Gastrocnemius medialis (tissue), 4 donors: ENCODE measurements at regions not wholly inside any gene's neighbourhood (a gene's known extent, or its start where the extent isn't known, plus 50 kb on each side); places are given as distances from the start of the nearest gene placed in this dataset.

Experiments used
- ATAC-seq, 2 donors: fragments of 150-250 bp; one replicate each; pipeline ENCODE4 v1.9.1; 2016
- DNase-seq, 2 donors: peaks; one replicate each; pipeline ENCODE4 v3.0.0-alpha.2; 2019
- H3K27ac ChIP-seq, 4 donors: fragments of 200-600 bp; sonication (generic); 1 replicate in 1 of 4; 2 replicates in 3 of 4; pipeline ENCODE4 v1.5.1; 2016 to 2018; ENCODE audit warnings: mild to moderate bottlenecking in 2 of 4, moderate library complexity in 1 of 4
- H3K27me3 ChIP-seq, 3 donors: fragments of 200-600 bp; sonication (generic) in 2 of 3; 1 replicate in 1 of 3; 2 replicates in 2 of 3; pipeline versions ENCODE4 v1.5.1 to v1.6.0; 2016 to 2019; ENCODE audit warnings: mild to moderate bottlenecking in 1 of 3, moderate library complexity in 1 of 3
- H3K36me3 ChIP-seq, 2 donors: fragments of 200-600 bp; sonication (generic) in 1 of 2; one replicate each; pipeline ENCODE4 v1.5.1; 2017 to 2018
- H3K4me1 ChIP-seq, 2 donors: fragments of 200-600 bp; sonication (generic) in 1 of 2; one replicate each; pipeline ENCODE4 v1.5.1; 2016 to 2017; ENCODE audit warnings: mild to moderate bottlenecking in 2 of 2
- H3K4me3 ChIP-seq, 4 donors: fragments of 200-600 bp; sonication (generic) in 3 of 4; 1 replicate in 1 of 4; 2 replicates in 3 of 4; pipeline ENCODE4 v1.5.1; 2016 to 2019; ENCODE audit warnings: mild to moderate bottlenecking in 2 of 4
- H3K9me3 ChIP-seq, 3 donors: fragments of 200-600 bp; sonication (generic) in 2 of 3; 1 replicate in 1 of 3; 2 replicates in 2 of 3; pipeline ENCODE4 v1.5.1; 2016 to 2019
- POLR2A ChIP-seq, 2 donors: fragments of 450-650 bp; IDR thresholded peaks; one replicate each; pipeline ENCODE4 v1.6.1; 2017; ENCODE audit warnings: antibody characterized with exemption in 2 of 2, mild to moderate bottlenecking in 2 of 2, moderate library complexity in 2 of 2
- in situ Hi-C, 4 donors: fragments of 200-750 bp; cut with MboI; loops; one replicate each; pipeline versions ENCODE4 v1.15.0 to v1.8.0; 2017; ENCODE audit warnings: low sequenced_read_pairs in 4 of 4
- intact Hi-C: fragments of 100-400 bp; cut with DNase I; formaldehyde crosslinking; loops from one replicate; pipeline ENCODE4 v1.15.1; 2023; ENCODE audit warnings: low total_unique reads
- TF ChIP-seq, protein P1 (sequence below), 5 experiments: fragments of 450-650 bp in 3 of 5; fragments of 200-600 bp in 2 of 5; sonication (generic) in 2 of 5; IDR thresholded peaks in 4 of 5; conservative IDR thresholded peaks in 1 of 5; 1 replicate in 4 of 5; 2 replicates in 1 of 5; pipeline ENCODE4 v1.5.1; 2016 to 2019; ENCODE audit warnings: antibody characterized with exemption in 5 of 5, mild to moderate bottlenecking in 3 of 5, moderate library complexity in 3 of 5

DNA sequence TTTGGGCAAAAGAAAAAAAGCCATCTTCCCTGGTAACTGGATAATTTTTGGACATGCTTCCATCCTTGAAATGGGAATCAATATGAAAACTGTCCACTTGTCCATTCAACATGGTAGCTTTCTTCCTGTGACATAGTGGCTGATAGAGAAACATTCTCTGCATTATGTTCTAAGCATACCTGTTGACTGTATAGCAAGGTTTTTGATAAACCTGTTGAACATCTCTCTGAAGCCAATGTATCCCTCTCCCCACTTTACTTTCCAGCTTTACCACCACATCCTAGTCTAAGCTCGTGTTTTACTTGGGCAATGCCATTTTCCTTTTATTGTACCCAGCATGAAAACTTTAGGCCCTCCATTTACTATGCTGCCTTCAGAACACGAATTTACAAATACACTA, 630.1 kb downstream of the TOX3 start:
- no peaks in the 10 kb centered on the region for H3K4me1 ChIP-seq
- no peak overlapping the region for H3K4me3 ChIP-seq
- no peaks in the 10 kb centered on the region for H3K9me3 ChIP-seq
- ATAC-seq (no peak), DNase-seq (no peak)
- TF ChIP-seq, protein P1, sequence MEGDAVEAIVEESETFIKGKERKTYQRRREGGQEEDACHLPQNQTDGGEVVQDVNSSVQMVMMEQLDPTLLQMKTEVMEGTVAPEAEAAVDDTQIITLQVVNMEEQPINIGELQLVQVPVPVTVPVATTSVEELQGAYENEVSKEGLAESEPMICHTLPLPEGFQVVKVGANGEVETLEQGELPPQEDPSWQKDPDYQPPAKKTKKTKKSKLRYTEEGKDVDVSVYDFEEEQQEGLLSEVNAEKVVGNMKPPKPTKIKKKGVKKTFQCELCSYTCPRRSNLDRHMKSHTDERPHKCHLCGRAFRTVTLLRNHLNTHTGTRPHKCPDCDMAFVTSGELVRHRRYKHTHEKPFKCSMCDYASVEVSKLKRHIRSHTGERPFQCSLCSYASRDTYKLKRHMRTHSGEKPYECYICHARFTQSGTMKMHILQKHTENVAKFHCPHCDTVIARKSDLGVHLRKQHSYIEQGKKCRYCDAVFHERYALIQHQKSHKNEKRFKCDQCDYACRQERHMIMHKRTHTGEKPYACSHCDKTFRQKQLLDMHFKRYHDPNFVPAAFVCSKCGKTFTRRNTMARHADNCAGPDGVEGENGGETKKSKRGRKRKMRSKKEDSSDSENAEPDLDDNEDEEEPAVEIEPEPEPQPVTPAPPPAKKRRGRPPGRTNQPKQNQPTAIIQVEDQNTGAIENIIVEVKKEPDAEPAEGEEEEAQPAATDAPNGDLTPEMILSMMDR (IDR thresholded peaks at IDR 0.05 in 4 of 5, conservative IDR thresholded peaks at IDR 0.05 in 1 of 5), result no peak
- TF ChIP-seq POLR2A (IDR thresholded peaks at IDR 0.05), result no peak
- intact Hi-C loops (no loop called here), in situ Hi-C loops (no loop called here)
- H3K27me3 ChIP-seq, result no peaks in the 10 kb centered on the region
- no peak overlapping the region for H3K27ac ChIP-seq
- H3K36me3 ChIP-seq, result no peaks in the 10 kb centered on the region

- no peak for ATAC-seq
- in situ Hi-C loops, result no loop called here
Observed at GRCh38 chr16:51916231-51916630, 630.7 kb downstream of the TOX3 start.

DNA sequence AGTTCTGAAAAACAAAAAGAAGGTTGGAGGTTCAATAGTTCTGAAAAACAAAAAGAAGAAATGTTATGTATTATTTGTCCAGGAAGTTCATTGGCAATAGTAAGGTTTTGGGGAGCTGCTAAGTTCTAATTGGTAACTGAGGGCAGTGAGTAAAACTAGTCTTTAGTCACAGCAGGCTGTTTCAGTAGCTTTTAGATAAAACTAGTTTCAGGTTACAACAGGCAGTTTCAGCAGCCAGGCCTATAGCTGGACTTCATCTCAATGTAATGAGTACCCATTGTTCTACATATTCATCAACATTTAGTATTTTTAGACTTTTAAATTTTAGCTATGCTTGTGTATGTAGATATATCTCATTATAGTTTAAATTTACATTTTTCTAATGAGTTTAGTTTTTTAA, 639.3 kb downstream of the TOX3 start:
- intact Hi-C loops (no loop called here), in situ Hi-C loops (no loop called here)
- DNase-seq, result no peak
- ATAC-seq, result no peak
- no peak overlapping the region for H3K4me3 ChIP-seq
- H3K4me1 ChIP-seq, result no peaks in the 10 kb centered on the region
- no peak overlapping the region for H3K27ac ChIP-seq
- no peaks in the 10 kb centered on the region for H3K9me3 ChIP-seq
- no peak for TF ChIP-seq POLR2A (IDR thresholded peaks at IDR 0.05)
- TF ChIP-seq, protein P1 (IDR thresholded peaks at IDR 0.05 in 4 of 5, conservative IDR thresholded peaks at IDR 0.05 in 1 of 5), result no peak
- no peaks in the 10 kb centered on the region for H3K27me3 ChIP-seq
- H3K36me3 ChIP-seq, result no peaks in the 10 kb centered on the region

More at GRCh38 chr16:51916231-51916630, 630.7 kb downstream of the TOX3 start:
- Histone ChIP-seq H3K4me1 (no peaks in the 10 kb centered on the region), H3K36me3 (no peaks in the 10 kb centered on the region), H3K27ac (no peak overlapping the region), H3K27me3 (no peaks in the 10 kb centered on the region), H3K9me3 (no peaks in the 10 kb centered on the region), H3K4me3 (no peak overlapping the region)
- no peak for DNase-seq
- TF ChIP-seq POLR2A (IDR thresholded peaks at IDR 0.05), result no peak
- TF ChIP-seq, protein P1 (IDR thresholded peaks at IDR 0.05 in 4 of 5, conservative IDR thresholded peaks at IDR 0.05 in 1 of 5), result no peak
- intact Hi-C loops, result no loop called here

DNA sequence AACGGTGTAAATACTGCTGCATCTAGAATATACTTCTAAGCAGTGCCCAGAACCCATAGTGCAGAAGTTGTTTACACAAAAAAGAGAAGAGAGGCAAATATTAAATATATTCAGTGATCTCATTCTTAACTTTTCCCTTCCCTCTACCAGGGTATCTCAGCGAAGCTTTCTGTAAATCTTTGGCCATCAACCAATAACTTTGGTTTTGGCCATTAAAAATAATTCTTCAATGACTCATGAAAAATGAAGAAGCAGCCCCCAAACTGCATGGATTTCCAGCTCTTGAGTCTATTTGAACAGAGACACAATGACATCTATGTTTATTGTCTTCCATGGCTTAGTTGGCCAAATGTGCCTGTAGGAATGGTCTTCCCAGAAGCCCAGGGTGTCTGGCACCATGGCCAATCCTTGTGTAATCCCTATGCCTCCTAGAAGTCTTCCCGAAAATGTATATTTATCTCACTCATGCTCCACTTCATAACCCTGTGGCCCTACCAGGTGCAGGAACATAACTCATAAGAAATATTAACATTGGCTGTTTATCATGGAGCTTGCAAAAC, 646.6 kb downstream of the TOX3 start:
- TF ChIP-seq, protein P1 (IDR thresholded peaks at IDR 0.05 in 4 of 5, conservative IDR thresholded peaks at IDR 0.05 in 1 of 5), result no peak
- no peak for TF ChIP-seq POLR2A (IDR thresholded peaks at IDR 0.05)
- H3K27ac ChIP-seq, result no peak overlapping the region
- ATAC-seq, result no peak
- no peak for DNase-seq
- no peak overlapping the region for H3K4me3 ChIP-seq
- intact Hi-C loops (no loop called here), in situ Hi-C loops (no loop called here)
- H3K27me3 ChIP-seq, result no peaks in the 10 kb centered on the region
- H3K36me3 ChIP-seq, result no peaks in the 10 kb centered on the region
- no peaks in the 10 kb centered on the region for H3K4me1 ChIP-seq
- no peaks in the 10 kb centered on the region for H3K9me3 ChIP-seq

- no peaks in the 10 kb centered on the region for H3K4me1 ChIP-seq
- no peak overlapping the region for H3K4me3 ChIP-seq
- DNase-seq, result no peak
- in situ Hi-C loops (no loop called here), intact Hi-C loops (no loop called here)
- H3K27me3 ChIP-seq, result no peaks in the 10 kb centered on the region
- H3K9me3 ChIP-seq, result no peaks in the 10 kb centered on the region
- no peak overlapping the region for H3K27ac ChIP-seq
- no peak for ATAC-seq
- TF ChIP-seq POLR2A (IDR thresholded peaks at IDR 0.05), result no peak
- TF ChIP-seq, protein P1 (IDR thresholded peaks at IDR 0.05 in 4 of 5, conservative IDR thresholded peaks at IDR 0.05 in 1 of 5), result no peak
- no peaks in the 10 kb centered on the region for H3K36me3 ChIP-seq
Observed at GRCh38 chr16:51898872-51899271, 648.1 kb downstream of the TOX3 start.
